ENCODE measurements at regions not wholly inside any gene's neighbourhood (a gene's known extent, or its start where the extent isn't known, plus 50 kb on each side); places are given as distances from the start of the nearest gene placed in this dataset.
"Not testable (repeated sequence)": the region's sequence is repeated elsewhere in the genome, so short reads cannot be mapped to it uniquely, and the experiment has no call there.

- no peak for DNase-seq (ENCODE audit: low read depth in 2 of 2)
Measured at GRCh38 chr3:115252679-115253078, 105.6 kb upstream of the ZBTB20 start.

- no peak for DNase-seq (ENCODE audit: low read depth in 2 of 2)
Measured at GRCh38 chr3:115254492-115255196, 107.6 kb upstream of the ZBTB20 start.

GRCh38 chr3:115255197-115255585 is 108.1 kb upstream of the ZBTB20 start:
- no peak for DNase-seq (ENCODE audit: low read depth in 2 of 2)

GRCh38 chr3:115270849-115271248 is 123.8 kb upstream of the ZBTB20 start:
- DNase-seq (ENCODE audit: low read depth in 2 of 2), result peak in 1 of 2 donors; percentile 57

- peak; percentile 35 to 84 for DNase-seq (ENCODE audit: low read depth in 2 of 2)
Measured at GRCh38 chr3:115272036-115272824, 125.1 kb upstream of the ZBTB20 start.

GRCh38 chr3:115275896-115276295 is 128.8 kb upstream of the ZBTB20 start:
- no peak for DNase-seq (ENCODE audit: low read depth in 2 of 2)

- no peak for DNase-seq (ENCODE audit: low read depth in 2 of 2)
Measured at GRCh38 chr3:115279939-115280338, 132.9 kb upstream of the ZBTB20 start.

GRCh38 chr3:115280506-115280905 is 133.4 kb upstream of the ZBTB20 start:
- no peak for DNase-seq (ENCODE audit: low read depth in 2 of 2)

- DNase-seq (ENCODE audit: low read depth in 2 of 2), result no peak
Measured at GRCh38 chr3:115281697-115282675, 134.9 kb upstream of the ZBTB20 start.

- DNase-seq (ENCODE audit: low read depth in 2 of 2), result no peak
Measured at GRCh38 chr3:115284980-115285379, 137.9 kb upstream of the ZBTB20 start.

- no peak for DNase-seq (ENCODE audit: low read depth in 2 of 2)
Measured at GRCh38 chr3:115286529-115287197, 139.6 kb upstream of the ZBTB20 start.

- DNase-seq (ENCODE audit: low read depth in 2 of 2), result no peak
Measured at GRCh38 chr3:115287198-115287597, 140.1 kb upstream of the ZBTB20 start.

- no peak for DNase-seq (ENCODE audit: low read depth in 2 of 2)
Measured at GRCh38 chr3:115292131-115292530, 145.0 kb upstream of the ZBTB20 start.

- DNase-seq (ENCODE audit: low read depth in 2 of 2), result no peak
Measured at GRCh38 chr3:115292677-115293165, 145.6 kb upstream of the ZBTB20 start.

GRCh38 chr3:115293321-115293720 is 146.2 kb upstream of the ZBTB20 start:
- no peak for DNase-seq (ENCODE audit: low read depth in 2 of 2)

- DNase-seq (ENCODE audit: low read depth in 2 of 2), result no peak
Measured at GRCh38 chr3:115301364-115301860, 154.3 kb upstream of the ZBTB20 start.

GRCh38 chr3:115317953-115318352 is 170.9 kb upstream of the ZBTB20 start:
- DNase-seq (ENCODE audit: low read depth in 2 of 2), result not testable (repeated sequence)

GRCh38 chr3:115321400-115321805 is 174.3 kb upstream of the ZBTB20 start:
- peak; percentile 50 to 74 for DNase-seq (ENCODE audit: low read depth in 2 of 2)

GRCh38 chr3:115322901-115323300 is 175.8 kb upstream of the ZBTB20 start:
- no peak for DNase-seq (ENCODE audit: low read depth in 2 of 2)

GRCh38 chr3:115323380-115323779 is 176.3 kb upstream of the ZBTB20 start:
- no peak for DNase-seq (ENCODE audit: low read depth in 2 of 2)

GRCh38 chr3:115324056-115324455 is 177.0 kb upstream of the ZBTB20 start:
- no peak for DNase-seq (ENCODE audit: low read depth in 2 of 2)
